Large intestine (tissue), 3 donors: ENCODE measurements at regions not wholly inside any gene's neighbourhood (a gene's known extent, or its start where the extent isn't known, plus 50 kb on each side); places are given as distances from the start of the nearest gene placed in this dataset.
"Not testable (repeated sequence)": the region's sequence is repeated elsewhere in the genome, so short reads cannot be mapped to it uniquely, and the experiment has no call there.

Source experiments
- DNase-seq, 2 donors: peaks; one replicate each; pipeline versions ENCODE4 v3.0.0 to v3.0.0-alpha.2; 2013
- H3K27ac ChIP-seq: one replicate; pipeline ENCODE4 v1.5.1; 2013; ENCODE audit warnings: low read length
- H3K27me3 ChIP-seq: 2 replicates; pipeline ENCODE4 v1.6.1; 2013; ENCODE audit warnings: low read length; ENCODE audit not compliant: control insufficient read depth, insufficient read depth
- H3K36me3 ChIP-seq: 2 replicates; pipeline ENCODE4 v1.6.1; 2013; ENCODE audit warnings: low read length; ENCODE audit not compliant: control insufficient read depth, insufficient read depth
- H3K4me1 ChIP-seq: one replicate; pipeline ENCODE4 v1.6.1; 2013; ENCODE audit warnings: low read length; ENCODE audit not compliant: control insufficient read depth, insufficient read depth
- H3K4me3 ChIP-seq: one replicate; pipeline ENCODE4 v1.5.1; 2013; ENCODE audit warnings: low read length
- H3K9me3 ChIP-seq: one replicate; pipeline ENCODE4 v1.6.1; 2013; ENCODE audit warnings: mild to moderate bottlenecking, low read depth, low read length, moderate library complexity; ENCODE audit not compliant: control insufficient read depth
- WGBS: methylation state at CpG from one replicate; pipeline ENCODE4 v1.1.5; 2013; ENCODE audit warnings: low lambda C conversion rate; ENCODE audit not compliant: insufficient coverage; 5-methylcytosine and 5-hydroxymethylcytosine counted together

DNA sequence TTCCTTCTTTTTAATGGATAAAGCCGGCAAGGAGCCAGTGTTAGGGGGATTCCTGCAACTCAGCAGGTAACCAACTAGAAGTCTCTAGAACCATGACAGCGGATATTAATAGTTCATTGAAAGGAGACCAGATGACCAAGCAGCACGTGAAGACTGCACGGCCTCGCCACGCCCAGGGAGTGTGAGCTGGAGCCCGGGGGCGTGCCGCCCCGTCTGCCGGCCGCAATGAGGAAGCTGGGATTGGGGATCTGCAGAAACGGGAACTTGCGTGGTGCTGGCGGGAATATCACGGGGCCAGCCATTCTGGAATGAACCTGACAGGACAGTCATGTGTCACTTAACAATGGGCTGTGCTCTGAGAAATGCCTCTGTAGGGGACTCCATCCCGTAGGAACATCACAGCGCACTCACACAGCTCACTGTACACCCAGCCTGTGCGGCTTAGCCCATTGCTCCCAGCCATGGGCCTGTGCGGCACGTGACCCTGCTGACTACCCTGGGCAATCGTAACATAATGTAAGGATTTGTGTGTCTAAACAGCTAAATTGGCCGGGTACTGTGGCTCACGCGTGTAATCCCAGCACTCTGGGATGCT, 4092.8 kb upstream of the TPTE start:
- no CpG with 5 or more reads among the region's 25 CpGs for WGBS
- H3K4me3 ChIP-seq, H3K9me3 ChIP-seq, H3K27ac ChIP-seq, H3K27me3 ChIP-seq, DNase-seq, H3K4me1 ChIP-seq, H3K36me3 ChIP-seq: not testable (repeated sequence)

DNA sequence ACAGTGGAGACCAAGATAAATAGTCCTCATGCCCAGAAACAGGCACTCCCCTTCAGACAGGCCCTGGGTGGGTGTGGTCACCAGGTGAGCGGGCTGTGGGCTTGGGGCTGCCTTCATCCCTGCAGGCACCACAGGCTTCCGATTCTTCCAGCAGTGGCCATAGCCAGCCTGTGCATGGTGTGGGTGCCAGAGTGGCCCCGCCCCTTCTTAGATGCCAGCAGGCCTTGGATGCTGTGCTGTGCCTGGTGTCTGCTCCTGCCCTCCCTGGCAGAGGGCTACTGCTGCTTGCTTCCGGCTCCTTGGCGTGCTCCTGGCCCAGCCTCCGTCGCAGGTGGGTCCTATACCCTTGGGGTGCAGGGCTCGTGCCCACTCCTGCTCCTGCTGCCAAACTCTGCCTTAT, 4091.5 kb upstream of the TPTE start:
- not testable (repeated sequence) for H3K36me3 ChIP-seq, H3K27me3 ChIP-seq, H3K4me3 ChIP-seq, DNase-seq, H3K27ac ChIP-seq, H3K9me3 ChIP-seq, H3K4me1 ChIP-seq
- WGBS: no CpG with 5 or more reads among the region's 8 CpGs

DNA sequence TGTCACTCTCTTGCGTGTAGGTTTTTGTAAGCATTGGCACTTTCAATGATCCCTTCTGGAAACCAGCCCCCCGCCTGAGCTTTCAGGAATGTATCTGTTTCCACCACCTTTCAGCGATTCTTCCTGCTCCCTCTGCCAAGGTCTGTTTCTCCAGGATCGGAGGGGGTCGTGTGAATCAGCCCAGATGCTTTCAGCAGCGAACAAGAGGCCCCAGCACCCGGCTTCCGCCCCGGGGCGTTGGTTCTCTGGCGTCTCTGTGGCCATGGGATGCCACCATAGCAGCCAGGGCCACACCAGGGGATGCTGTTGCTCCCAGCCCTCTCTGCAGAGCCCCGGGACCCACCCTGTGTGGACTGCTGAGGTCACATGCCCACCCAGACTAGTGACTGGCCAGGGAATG, 4088.2 kb upstream of the TPTE start:
- not testable (repeated sequence) for H3K36me3 ChIP-seq, H3K4me1 ChIP-seq, H3K27me3 ChIP-seq, H3K27ac ChIP-seq, H3K9me3 ChIP-seq, H3K4me3 ChIP-seq, DNase-seq
- no CpG with 5 or more reads among the region's 12 CpGs for WGBS

DNA sequence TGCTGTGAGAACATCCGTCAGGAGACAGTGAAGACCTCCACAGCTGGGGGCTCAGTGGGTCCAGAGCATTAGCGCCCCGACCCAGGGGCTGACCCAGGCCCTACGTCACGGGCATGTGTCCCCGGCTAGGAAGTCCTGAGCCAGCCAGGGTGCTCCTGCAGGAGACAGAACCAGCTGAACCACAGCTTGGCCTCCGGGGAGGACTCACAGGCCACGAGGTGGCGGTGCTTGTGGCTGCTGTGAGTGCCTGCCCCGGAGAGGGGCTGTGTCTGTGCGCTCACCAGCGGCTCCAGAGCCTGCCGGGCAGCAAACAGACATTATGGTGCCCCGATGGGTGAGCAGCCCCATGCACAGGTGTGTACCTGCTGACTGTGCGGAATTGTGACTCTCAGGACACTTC, 4085.2 kb upstream of the TPTE start:
- H3K27ac ChIP-seq, H3K36me3 ChIP-seq, H3K27me3 ChIP-seq, DNase-seq, H3K4me3 ChIP-seq, H3K4me1 ChIP-seq, H3K9me3 ChIP-seq: not testable (repeated sequence)
- WGBS: no CpG with 5 or more reads among the region's 15 CpGs

DNA sequence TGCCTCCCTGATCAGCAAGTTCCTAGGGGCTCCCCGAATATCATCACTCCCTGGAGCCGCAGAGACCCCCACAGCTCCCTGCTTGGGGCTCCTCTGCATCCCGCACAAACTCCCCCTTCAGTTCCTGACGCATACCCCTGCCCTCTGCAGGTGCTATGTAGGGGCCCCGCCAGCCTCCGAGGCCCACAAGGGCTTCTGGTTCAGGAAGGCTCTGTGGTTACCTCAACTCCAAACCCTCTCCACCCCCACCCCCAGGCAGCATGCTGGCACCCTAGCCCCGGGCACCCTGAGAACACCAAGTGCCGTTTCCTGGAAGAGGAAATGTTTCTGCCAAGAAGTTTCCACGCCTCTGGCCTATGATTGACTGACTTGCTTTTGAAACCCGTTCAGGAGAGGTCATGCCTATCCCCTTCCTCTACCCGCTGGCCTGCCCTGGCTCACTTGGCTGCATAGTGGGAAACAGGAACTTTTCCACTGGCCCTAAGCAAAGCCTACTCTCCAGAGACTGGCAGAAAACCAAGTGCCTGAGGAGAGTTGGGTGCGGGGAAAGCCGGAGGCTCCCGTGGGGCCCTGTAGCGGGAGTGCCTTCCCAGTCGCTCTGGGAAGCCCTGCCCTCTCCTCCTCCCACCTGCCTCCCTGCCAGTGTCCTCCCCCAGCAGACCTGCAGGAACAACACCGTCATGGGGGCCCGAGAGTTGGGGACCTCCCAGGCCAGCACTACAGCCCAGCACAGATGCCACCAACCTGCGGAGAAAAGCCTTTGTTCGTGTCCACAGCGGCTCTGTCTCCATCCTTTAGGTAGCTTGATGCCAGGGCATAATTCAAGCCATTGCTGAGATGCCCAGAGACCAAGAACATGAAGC, 4084.2 kb upstream of the TPTE start:
- not testable (repeated sequence) for H3K4me3 ChIP-seq, H3K36me3 ChIP-seq, DNase-seq, H3K27me3 ChIP-seq, H3K27ac ChIP-seq, H3K9me3 ChIP-seq, H3K4me1 ChIP-seq
- whole genome bisulfite sequencing: no CpG with 5 or more reads among the region's 21 CpGs

DNA sequence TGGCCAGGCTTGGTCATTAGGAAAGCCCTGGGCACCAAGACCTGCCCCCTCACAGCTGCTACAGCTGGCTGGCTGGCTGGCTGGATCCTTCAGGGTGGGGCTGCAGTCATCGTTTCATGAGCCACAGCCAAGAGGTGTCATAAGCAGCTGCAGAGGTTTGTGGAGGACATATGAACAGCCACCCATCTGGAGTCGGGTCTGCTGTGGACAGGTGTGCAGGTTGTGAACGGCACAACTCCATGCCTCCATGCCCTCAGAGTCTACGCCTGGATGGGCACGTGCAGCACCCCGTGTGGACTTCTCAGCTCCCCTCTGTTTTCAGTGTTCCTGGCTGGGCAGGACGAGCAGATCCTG, 4083.6 kb upstream of the TPTE start:
- H3K4me3 ChIP-seq, H3K27me3 ChIP-seq, DNase-seq, H3K27ac ChIP-seq, H3K36me3 ChIP-seq, H3K4me1 ChIP-seq, H3K9me3 ChIP-seq: not testable (repeated sequence)
- no CpG with 5 or more reads among the region's 7 CpGs for WGBS

DNA sequence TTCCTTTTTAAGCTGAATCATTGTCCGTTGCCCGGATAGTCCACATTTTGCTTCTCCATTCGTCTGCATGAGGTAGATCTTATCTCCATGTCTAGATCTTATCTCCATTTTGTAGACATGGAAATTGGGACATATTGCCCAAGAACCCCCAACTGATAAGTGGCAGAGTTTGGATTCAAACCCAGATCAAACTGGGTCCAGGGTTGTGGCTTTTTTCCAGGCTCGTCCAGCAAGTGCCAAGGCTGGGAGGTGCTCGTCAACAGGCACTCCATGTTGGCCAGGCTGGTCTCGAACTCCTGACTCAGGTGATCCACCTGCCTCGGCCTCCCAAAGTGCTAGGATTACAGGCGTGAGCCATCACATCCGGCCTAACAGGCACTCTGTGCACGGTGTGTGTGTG, 4082.3 kb upstream of the TPTE start:
- not testable (repeated sequence) for H3K27me3 ChIP-seq, H3K4me3 ChIP-seq, H3K36me3 ChIP-seq, H3K4me1 ChIP-seq, H3K27ac ChIP-seq, H3K9me3 ChIP-seq, DNase-seq
- no CpG with 5 or more reads among the region's 10 CpGs for WGBS

DNA sequence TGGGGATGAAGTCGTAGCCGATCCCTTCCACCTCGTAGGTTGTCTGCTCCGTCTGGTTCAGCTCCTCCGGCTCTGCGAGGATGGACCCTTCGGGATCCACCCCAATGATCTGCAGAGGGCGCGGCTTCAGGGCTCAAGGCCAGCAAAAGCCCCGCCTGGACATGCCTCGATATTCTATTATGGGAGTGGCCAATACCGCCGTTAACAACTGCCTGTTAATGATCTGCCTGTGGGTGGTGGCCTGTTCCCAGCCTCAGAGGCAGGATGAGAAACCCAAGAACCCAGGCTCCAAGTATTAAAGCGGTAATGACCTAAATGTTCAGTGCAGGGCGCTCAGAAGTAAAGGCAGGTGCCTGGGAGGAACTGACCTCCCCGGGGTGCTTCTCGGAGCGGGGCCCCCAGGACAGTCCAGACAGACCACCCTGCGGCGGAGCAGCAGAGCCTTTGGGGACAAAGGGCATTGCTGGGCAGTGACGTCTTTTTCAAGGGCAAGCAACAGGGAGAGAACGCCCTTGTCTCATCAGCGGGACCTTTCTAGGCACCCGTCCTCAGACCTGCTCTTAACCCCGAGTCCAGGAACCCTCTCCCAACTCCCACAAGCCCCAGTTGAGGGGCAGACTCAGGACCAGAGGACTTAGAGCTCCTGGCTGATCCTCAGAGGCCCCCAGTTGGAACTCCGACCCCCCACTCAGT, 4066.6 kb upstream of the TPTE start:
- H3K4me3 ChIP-seq, H3K4me1 ChIP-seq, H3K9me3 ChIP-seq, H3K27ac ChIP-seq, H3K36me3 ChIP-seq, DNase-seq, H3K27me3 ChIP-seq: not testable (repeated sequence)
- no CpG with 5 or more reads among the region's 26 CpGs for WGBS

DNA sequence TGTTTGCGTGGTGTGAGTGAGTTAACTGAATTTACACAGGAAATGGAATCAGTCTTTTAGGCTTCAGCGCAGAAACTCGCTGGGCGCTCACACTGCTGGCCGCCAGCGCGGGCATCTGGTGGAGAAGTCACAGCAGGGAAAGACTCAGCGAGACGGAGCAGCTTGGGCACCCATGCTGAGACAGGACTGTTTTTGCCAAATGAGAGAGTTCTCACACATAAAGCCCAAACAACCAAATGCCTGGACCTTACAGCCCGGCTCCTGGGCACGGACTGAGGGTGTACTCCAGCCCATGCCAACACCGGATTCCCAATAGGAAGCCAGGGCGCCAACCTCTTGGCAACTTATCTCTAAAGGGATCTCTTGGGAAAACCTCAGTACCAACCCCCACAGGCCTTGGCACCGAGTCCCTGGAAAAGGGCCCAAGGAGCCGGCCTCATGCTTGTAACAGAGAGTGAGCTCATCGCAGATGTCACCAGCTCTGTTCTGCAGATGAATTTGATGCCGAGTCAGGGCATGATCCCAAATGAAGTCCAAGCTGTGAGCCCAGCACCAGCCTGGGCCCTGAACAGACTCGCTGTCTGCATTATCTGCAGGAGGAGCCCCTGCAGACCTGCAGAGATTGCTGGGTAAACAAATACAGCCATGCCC, 4065.2 kb upstream of the TPTE start:
- no CpG with 5 or more reads among the region's 18 CpGs for WGBS
- H3K36me3 ChIP-seq, H3K27ac ChIP-seq, DNase-seq, H3K4me3 ChIP-seq, H3K4me1 ChIP-seq, H3K27me3 ChIP-seq, H3K9me3 ChIP-seq: not testable (repeated sequence)

DNA sequence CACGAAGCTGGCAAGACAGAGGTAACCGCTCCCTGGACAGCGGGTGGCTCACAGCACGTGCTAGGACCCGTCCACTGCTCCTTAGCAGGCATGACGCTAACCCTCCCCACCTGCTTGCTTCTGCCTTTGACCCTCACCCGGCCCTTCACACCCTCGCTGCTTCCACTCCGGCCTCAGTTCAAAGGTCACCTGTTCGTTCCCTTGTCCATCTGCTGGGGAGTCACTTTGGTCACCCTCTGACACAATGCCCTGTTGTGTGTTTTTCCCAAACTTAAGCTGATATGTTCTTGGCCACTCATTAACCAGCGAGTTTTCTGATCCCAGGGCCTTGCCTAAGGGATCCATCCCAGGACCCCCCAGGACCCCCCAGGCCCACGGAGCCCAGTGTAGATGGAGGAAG, 4061.6 kb upstream of the TPTE start:
- H3K27me3 ChIP-seq, H3K4me1 ChIP-seq, H3K4me3 ChIP-seq, DNase-seq, H3K36me3 ChIP-seq, H3K9me3 ChIP-seq, H3K27ac ChIP-seq: not testable (repeated sequence)
- no CpG with 5 or more reads among the region's 12 CpGs for WGBS
